GM18868 (cell line): ENCODE measurements at regions not wholly inside any gene's neighbourhood (a gene's known extent, or its start where the extent isn't known, plus 50 kb on each side); places are given as distances from the start of the nearest gene placed in this dataset.
"Not testable (repeated sequence)": the region's sequence is repeated elsewhere in the genome, so short reads cannot be mapped to it uniquely, and the experiment has no call there.

Experiments
- ATAC-seq: cut with Tn5 transposase; IDR thresholded peaks from one replicate; pipeline ENCODE4 v1.9.1; 2021; ENCODE audit warnings: mild to moderate bottlenecking, moderate library complexity; ENCODE audit not compliant: unreplicated experiment

GRCh38 chr1:102181341-102181740, 184.6 kb upstream of the OLFM3 start:
- no peak for ATAC-seq

GRCh38 chr1:102178480-102178879, 181.8 kb upstream of the OLFM3 start:
- ATAC-seq = no peak

GRCh38 chr1:102174259-102174863, 177.6 kb upstream of the OLFM3 start:
- peak; percentile 92 for ATAC-seq

GRCh38 chr1:102172200-102172599, 175.5 kb upstream of the OLFM3 start:
- ATAC-seq = no peak

- no peak for ATAC-seq
Observed at GRCh38 chr1:102163799-102164198, 167.1 kb upstream of the OLFM3 start.

GRCh38 chr1:102151242-102151641, 154.5 kb upstream of the OLFM3 start:
- no peak for ATAC-seq

GRCh38 chr1:102120910-102121309, 124.2 kb upstream of the OLFM3 start:
- ATAC-seq = no peak

- no peak for ATAC-seq
Observed at GRCh38 chr1:102118150-102118549, 121.4 kb upstream of the OLFM3 start.

- ATAC-seq = no peak
Observed at GRCh38 chr1:102110586-102110985, 113.9 kb upstream of the OLFM3 start.

- not testable (repeated sequence) for ATAC-seq
Observed at GRCh38 chr1:102109493-102109892, 112.8 kb upstream of the OLFM3 start.

GRCh38 chr1:102107441-102107840, 110.7 kb upstream of the OLFM3 start:
- no peak for ATAC-seq

GRCh38 chr1:102105931-102106550, 109.3 kb upstream of the OLFM3 start:
- ATAC-seq = no peak

GRCh38 chr1:102103646-102104045, 106.9 kb upstream of the OLFM3 start:
- ATAC-seq = no peak

GRCh38 chr1:102102276-102102780, 105.6 kb upstream of the OLFM3 start:
- no peak for ATAC-seq

- no peak for ATAC-seq
Observed at GRCh38 chr1:102100666-102101065, 103.9 kb upstream of the OLFM3 start.

GRCh38 chr1:102099916-102100315, 103.2 kb upstream of the OLFM3 start:
- ATAC-seq = no peak

- no peak for ATAC-seq
Observed at GRCh38 chr1:102098536-102098935, 101.8 kb upstream of the OLFM3 start.

GRCh38 chr1:102098081-102098480, 101.4 kb upstream of the OLFM3 start:
- ATAC-seq = no peak

GRCh38 chr1:102097451-102097850, 100.7 kb upstream of the OLFM3 start:
- no peak for ATAC-seq

GRCh38 chr1:102096162-102096561, 99.4 kb upstream of the OLFM3 start:
- no peak for ATAC-seq

- no peak for ATAC-seq
Observed at GRCh38 chr1:102089791-102090190, 93.1 kb upstream of the OLFM3 start.

- no peak for ATAC-seq
Observed at GRCh38 chr1:102085896-102086295, 89.2 kb upstream of the OLFM3 start.
